KBM-7 (cell line): ENCODE measurements at regions not wholly inside any gene's neighbourhood (a gene's known extent, or its start where the extent isn't known, plus 50 kb on each side); places are given as distances from the start of the nearest gene placed in this dataset.

ENCODE experiments used
- DNase-seq: peaks from one replicate; pipeline ENCODE4 v3.0.0-alpha.2; 2015
- in situ Hi-C: fragments of 300-500 bp; cut with MboI; formaldehyde crosslinking; loops from 2 replicates; pipeline ENCODE4 v1.14.3; 2020; ENCODE audit warnings: low sequenced_read_pairs, low pct_unique_long_range_greater_than_20kb, mixed read lengths

- in situ Hi-C loops: no loop called here
- DNase-seq: peak; percentile 38
Measured at GRCh38 chr13:80141123-80141849, 199.6 kb downstream of the SPRY2 start.

- in situ Hi-C loops: no loop called here
- no peak for DNase-seq
Measured at GRCh38 chr13:80140685-80141084, 200.2 kb downstream of the SPRY2 start.

GRCh38 chr13:80139196-80139595 is 201.7 kb downstream of the SPRY2 start:
- DNase-seq: no peak
- in situ Hi-C loops: no loop called here

- DNase-seq: no peak
- in situ Hi-C loops: no loop called here
Measured at GRCh38 chr13:80137994-80138393, 202.9 kb downstream of the SPRY2 start.

GRCh38 chr13:80134346-80134745 is 206.6 kb downstream of the SPRY2 start:
- in situ Hi-C loops: no loop called here
- no peak for DNase-seq

- no peak for DNase-seq
- in situ Hi-C loops: no loop called here
Measured at GRCh38 chr13:80133631-80134261, 207.2 kb downstream of the SPRY2 start.

GRCh38 chr13:80132741-80133601 is 208.0 kb downstream of the SPRY2 start:
- in situ Hi-C loops: no loop called here
- no peak for DNase-seq

GRCh38 chr13:80131204-80131603 is 209.7 kb downstream of the SPRY2 start:
- no peak for DNase-seq
- in situ Hi-C loops: no loop called here

- DNase-seq: no peak
- in situ Hi-C loops: no loop called here
Measured at GRCh38 chr13:80126389-80127068, 214.4 kb downstream of the SPRY2 start.

GRCh38 chr13:80123945-80124344 is 217.0 kb downstream of the SPRY2 start:
- in situ Hi-C loops: no loop called here

GRCh38 chr13:80121038-80121437 is 219.9 kb downstream of the SPRY2 start:
- in situ Hi-C loops: no loop called here
- no peak for DNase-seq

More at GRCh38 chr13:80123945-80124344, 217.0 kb downstream of the SPRY2 start:
- DNase-seq: no peak

- DNase-seq: no peak
- in situ Hi-C loops: no loop called here
Measured at GRCh38 chr13:80118506-80118905, 222.4 kb downstream of the SPRY2 start.

- DNase-seq: no peak
- in situ Hi-C loops: no loop called here
Measured at GRCh38 chr13:80118099-80118498, 222.8 kb downstream of the SPRY2 start.

- no peak for DNase-seq
- in situ Hi-C loops: no loop called here
Measured at GRCh38 chr13:80117515-80117914, 223.4 kb downstream of the SPRY2 start.

GRCh38 chr13:80116107-80116506 is 224.8 kb downstream of the SPRY2 start:
- in situ Hi-C loops: no loop called here
- no peak for DNase-seq

- in situ Hi-C loops: no loop called here
Measured at GRCh38 chr13:80115616-80116015, 225.3 kb downstream of the SPRY2 start.

GRCh38 chr13:80113714-80114454 is 227.0 kb downstream of the SPRY2 start:
- no peak for DNase-seq
- in situ Hi-C loops: no loop called here

More at GRCh38 chr13:80115616-80116015, 225.3 kb downstream of the SPRY2 start:
- DNase-seq: no peak

GRCh38 chr13:80109303-80109702 is 231.6 kb downstream of the SPRY2 start:
- in situ Hi-C loops: no loop called here

GRCh38 chr13:80105350-80105749 is 235.6 kb downstream of the SPRY2 start:
- in situ Hi-C loops: no loop called here
- DNase-seq: no peak

More at GRCh38 chr13:80109303-80109702, 231.6 kb downstream of the SPRY2 start:
- no peak for DNase-seq
